ENCODE measurements at regions not wholly inside any gene's neighbourhood (a gene's known extent, or its start where the extent isn't known, plus 50 kb on each side); places are given as distances from the start of the nearest gene placed in this dataset.

DNA sequence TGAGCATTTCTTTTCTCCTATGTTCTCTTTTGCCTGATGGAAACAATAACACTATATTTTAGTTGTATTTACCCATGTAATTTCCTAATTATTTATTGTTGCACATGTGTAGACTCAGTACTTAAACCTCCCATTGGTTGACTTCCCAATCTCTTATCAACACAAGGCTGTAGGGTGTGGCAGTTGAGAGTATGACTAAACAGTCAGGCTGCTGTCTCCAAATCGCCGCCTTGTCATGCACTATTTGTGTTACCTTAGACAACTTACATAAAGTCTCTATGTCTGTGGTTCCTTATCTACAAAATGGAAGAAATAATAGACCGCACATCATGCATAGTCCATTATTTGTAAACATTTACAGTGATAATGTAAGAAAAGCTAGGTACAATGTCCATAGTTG lies 68.9 kb upstream of the EFNA5 start:
- TF ChIP-seq, protein P1, sequence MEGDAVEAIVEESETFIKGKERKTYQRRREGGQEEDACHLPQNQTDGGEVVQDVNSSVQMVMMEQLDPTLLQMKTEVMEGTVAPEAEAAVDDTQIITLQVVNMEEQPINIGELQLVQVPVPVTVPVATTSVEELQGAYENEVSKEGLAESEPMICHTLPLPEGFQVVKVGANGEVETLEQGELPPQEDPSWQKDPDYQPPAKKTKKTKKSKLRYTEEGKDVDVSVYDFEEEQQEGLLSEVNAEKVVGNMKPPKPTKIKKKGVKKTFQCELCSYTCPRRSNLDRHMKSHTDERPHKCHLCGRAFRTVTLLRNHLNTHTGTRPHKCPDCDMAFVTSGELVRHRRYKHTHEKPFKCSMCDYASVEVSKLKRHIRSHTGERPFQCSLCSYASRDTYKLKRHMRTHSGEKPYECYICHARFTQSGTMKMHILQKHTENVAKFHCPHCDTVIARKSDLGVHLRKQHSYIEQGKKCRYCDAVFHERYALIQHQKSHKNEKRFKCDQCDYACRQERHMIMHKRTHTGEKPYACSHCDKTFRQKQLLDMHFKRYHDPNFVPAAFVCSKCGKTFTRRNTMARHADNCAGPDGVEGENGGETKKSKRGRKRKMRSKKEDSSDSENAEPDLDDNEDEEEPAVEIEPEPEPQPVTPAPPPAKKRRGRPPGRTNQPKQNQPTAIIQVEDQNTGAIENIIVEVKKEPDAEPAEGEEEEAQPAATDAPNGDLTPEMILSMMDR (IDR thresholded peaks at IDR 0.05) = no peak
- TF ChIP-seq POLR2A (IDR thresholded peaks at IDR 0.05) = no peak
